AG08396 (cell line): ENCODE measurements at regions not wholly inside any gene's neighbourhood (a gene's known extent, or its start where the extent isn't known, plus 50 kb on each side); places are given as distances from the start of the nearest gene placed in this dataset.

ENCODE experiments used
- DNase-seq: peaks from one replicate; pipeline ENCODE4 v3.0.0; 2012; ENCODE audit warnings: low spot score, mixed read lengths

- DNase-seq: no peak
These were observed 61.3 kb upstream of the TAB3 start for GRCh38 chrX:30950391-30950790.

- no peak for DNase-seq
These were observed 60.5 kb upstream of the TAB3 start for GRCh38 chrX:30949554-30949953.

GRCh38 chrX:30948626-30949025, 59.6 kb upstream of the TAB3 start:
- DNase-seq: no peak

GRCh38 chrX:30948051-30948450, 59.0 kb upstream of the TAB3 start:
- no peak for DNase-seq

- no peak for DNase-seq
These were observed 54.9 kb upstream of the TAB3 start for GRCh38 chrX:30943984-30944383.

GRCh38 chrX:30941898-30942297, 52.8 kb upstream of the TAB3 start:
- no peak for DNase-seq

- DNase-seq: no peak
These were observed 50.9 kb upstream of the TAB3 start for GRCh38 chrX:30939928-30940327.
